Thyroid gland (tissue), 4 donors: ENCODE measurements at regions not wholly inside any gene's neighbourhood (a gene's known extent, or its start where the extent isn't known, plus 50 kb on each side); places are given as distances from the start of the nearest gene placed in this dataset.

Experiments
- POLR2A ChIP-seq, 2 donors: fragments of 450-650 bp; IDR thresholded peaks; one replicate each; pipeline ENCODE4 v1.6.1; 2017; ENCODE audit warnings: antibody characterized with exemption in 2 of 2, mild to moderate bottlenecking in 2 of 2, moderate library complexity in 1 of 2
- TF ChIP-seq, protein P1 (sequence below), 6 experiments: fragments of 200-600 bp in 3 of 6; fragments of 450-650 bp in 3 of 6; sonication (generic) in 3 of 6; IDR thresholded peaks; one replicate each; pipeline ENCODE4 v1.5.1; 2016 to 2019; ENCODE audit warnings: antibody characterized with exemption in 6 of 6, mild to moderate bottlenecking in 2 of 6, inconsistent platforms in 1 of 6, moderate library complexity in 1 of 6

DNA sequence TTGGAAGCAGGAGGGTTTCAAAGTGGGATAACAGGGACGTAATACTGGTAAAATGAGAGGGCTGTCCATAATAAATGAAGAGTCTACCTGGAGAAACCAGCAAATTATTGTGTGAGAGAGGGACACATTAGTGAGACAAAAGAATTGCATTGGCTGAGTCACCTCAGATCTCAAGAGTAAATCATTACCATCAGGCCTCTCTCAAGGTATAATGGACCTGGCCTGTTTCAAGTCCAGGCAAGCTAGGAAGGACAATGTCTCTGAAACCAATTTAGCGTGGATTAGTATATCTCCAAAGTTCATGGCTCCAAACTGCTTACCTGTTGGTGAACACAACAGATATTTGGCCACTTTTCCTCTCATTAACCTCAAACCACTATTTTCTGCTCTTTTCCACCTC is 471.4 kb downstream of the CMPK2 start:
- TF ChIP-seq, protein P1, sequence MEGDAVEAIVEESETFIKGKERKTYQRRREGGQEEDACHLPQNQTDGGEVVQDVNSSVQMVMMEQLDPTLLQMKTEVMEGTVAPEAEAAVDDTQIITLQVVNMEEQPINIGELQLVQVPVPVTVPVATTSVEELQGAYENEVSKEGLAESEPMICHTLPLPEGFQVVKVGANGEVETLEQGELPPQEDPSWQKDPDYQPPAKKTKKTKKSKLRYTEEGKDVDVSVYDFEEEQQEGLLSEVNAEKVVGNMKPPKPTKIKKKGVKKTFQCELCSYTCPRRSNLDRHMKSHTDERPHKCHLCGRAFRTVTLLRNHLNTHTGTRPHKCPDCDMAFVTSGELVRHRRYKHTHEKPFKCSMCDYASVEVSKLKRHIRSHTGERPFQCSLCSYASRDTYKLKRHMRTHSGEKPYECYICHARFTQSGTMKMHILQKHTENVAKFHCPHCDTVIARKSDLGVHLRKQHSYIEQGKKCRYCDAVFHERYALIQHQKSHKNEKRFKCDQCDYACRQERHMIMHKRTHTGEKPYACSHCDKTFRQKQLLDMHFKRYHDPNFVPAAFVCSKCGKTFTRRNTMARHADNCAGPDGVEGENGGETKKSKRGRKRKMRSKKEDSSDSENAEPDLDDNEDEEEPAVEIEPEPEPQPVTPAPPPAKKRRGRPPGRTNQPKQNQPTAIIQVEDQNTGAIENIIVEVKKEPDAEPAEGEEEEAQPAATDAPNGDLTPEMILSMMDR (IDR thresholded peaks at IDR 0.05), result no peak
- TF ChIP-seq POLR2A (IDR thresholded peaks at IDR 0.05), result no peak
